ENCODE measurements at regions not wholly inside any gene's neighbourhood (a gene's known extent, or its start where the extent isn't known, plus 50 kb on each side); places are given as distances from the start of the nearest gene placed in this dataset.

DNA sequence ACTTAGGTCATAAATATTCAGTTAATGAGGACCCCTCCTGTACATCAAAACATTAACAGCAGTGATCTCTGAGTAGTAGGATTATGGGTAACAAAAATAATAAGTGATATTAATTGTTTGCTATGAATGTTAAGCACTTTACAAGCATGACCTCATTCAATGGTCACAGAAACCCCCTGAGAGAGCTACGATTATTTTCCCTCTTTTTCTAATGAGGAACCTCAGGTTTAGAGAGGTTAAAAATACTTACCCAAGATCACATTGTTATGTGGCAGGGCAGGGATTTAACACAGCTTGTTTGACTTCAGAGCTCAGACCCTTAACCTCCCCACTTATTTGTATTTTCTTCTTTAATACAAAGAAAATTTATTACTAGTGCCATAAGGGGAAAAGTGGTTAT is 228.2 kb downstream of the TBL1XR1 start:
- no peak for DNase-seq (ENCODE audit: low read depth, low spot score)

DNA sequence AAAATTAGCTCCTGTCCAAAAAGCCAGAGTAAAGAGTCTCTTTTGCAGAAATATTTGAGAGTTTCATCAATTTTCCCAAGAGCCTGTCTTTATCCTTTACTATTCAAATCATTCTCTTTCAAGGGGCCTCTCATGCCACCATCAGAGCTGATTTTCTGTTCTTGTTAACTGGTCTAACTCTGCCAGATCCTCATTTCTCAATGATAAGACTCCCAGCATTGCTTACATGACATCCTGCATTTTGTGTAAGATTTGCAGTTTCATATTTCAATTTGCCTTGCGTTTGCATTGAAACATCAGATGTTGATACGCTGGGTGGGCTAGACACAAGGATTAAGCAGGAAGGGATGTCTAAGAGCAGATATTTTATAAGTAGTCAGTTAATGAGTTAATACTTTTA is 228.7 kb downstream of the TBL1XR1 start:
- no peak for DNase-seq (ENCODE audit: low read depth, low spot score)

DNA sequence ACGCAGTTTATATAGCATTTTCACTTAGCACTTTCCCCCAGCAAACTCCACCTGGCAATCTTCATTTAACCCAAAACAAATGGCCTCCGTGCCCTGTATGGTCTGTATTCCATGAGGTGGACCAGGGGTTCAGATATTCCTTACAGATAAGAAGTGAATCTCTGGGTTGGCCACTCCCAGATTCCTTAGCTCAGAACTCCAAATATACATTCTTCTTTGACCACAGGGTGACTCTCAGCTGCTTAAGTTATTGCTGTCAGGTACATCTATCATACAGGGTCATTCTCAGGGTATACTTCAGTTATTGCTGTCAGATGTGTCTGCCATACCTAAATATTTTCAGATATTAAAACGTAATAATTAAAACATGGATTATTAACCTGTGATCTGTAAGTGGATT is 229.8 kb downstream of the TBL1XR1 start:
- no peak for DNase-seq (ENCODE audit: low read depth, low spot score)

DNA sequence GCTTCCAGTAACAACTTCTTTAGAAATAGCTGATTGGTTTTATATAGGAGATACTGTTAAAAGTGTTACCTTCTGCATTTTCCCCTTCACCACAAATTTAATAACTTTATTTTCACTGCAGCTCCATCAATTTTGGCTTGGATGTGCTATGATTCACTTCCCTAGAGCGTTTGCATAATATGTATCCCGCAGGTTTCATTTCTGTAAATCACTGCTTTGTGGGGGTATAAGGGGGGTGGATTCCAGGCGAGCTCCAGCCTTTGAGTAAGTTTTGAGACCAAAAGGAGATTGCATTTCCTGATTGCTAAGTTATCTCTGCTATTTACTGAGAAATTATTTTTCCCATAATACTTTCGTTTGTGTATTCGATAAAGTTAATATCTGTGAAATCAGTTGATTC is 232.6 kb downstream of the TBL1XR1 start:
- DNase-seq (ENCODE audit: low read depth, low spot score): no peak

DNA sequence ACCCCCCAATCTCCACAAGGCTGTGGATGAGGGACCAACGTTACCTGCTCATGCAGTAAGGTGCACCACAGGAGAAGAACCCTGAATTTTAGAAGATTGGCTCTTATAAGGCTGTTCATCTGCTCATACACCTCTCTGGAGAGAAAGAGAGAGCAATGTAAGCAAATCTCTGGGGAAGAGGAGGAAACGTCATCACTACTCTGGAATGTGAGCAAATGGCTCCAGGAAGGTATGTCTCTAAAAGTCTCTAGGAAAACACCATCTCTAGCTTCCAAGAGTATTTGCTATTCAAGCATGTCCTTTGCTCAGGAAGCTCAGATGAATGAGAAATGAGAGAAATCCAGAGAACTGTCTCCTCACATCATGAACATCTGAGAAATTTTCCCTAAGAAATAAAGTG is 235.4 kb downstream of the TBL1XR1 start:
- DNase-seq (ENCODE audit: low read depth, low spot score): no peak

DNA sequence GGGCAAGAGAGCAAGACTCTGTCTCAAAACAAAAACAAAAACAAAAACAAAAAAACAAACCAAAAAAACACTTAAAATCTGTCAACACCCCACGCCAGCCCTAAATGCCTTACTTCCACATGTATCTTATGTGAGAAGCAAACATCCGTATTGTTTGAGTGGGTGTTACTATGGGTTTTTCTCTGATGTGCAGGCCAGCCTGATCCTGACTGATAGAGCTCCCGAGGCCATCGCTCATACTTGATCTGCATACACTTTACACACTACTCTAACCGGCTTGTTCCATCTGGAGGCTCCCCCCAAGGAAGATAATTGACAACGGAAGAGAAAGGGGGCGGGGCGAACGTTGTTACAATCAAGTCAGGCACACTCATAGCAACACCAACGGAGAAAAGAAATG is 237.4 kb downstream of the TBL1XR1 start:
- no peak for DNase-seq (ENCODE audit: low read depth, low spot score)

DNA sequence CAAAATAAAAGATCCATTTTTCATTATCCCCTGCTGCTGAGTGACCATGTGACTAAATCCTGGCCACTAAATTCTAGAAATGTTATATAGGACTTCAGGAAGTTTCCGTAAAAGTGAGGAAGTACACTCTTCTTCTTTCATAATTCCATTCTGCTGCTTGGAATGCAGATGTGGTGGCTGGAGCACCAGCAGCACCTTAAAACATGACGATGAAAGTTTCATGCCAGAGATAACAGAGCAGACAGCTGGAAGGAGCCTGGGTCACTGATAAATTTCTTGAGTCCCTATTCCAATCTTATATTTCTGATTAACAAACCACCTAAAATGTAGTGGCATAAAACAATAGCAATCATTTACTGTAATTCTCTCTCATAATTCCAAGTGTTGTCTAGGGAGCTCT is 238.7 kb downstream of the TBL1XR1 start:
- no peak for DNase-seq (ENCODE audit: low read depth, low spot score)

DNA sequence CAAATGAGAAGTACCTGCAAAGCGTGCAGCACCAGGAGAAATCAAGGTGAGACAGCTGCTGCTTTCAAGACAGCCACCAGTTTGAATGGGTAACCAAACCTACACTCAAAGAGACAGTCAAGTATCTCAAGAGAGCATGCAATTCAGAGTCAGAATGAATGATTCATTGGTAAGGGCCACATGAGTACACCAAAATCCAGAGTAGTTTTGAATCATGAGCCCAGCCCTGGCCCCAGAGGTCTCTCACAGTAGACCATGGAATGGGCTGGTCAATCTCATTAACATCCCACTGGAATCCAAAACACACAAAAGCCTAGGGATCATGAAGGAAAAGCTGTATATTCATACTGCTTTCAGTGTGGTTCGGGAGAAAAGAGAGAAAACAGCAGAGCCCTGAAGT is 242.8 kb downstream of the TBL1XR1 start:
- no peak for DNase-seq (ENCODE audit: low read depth, low spot score)

DNA sequence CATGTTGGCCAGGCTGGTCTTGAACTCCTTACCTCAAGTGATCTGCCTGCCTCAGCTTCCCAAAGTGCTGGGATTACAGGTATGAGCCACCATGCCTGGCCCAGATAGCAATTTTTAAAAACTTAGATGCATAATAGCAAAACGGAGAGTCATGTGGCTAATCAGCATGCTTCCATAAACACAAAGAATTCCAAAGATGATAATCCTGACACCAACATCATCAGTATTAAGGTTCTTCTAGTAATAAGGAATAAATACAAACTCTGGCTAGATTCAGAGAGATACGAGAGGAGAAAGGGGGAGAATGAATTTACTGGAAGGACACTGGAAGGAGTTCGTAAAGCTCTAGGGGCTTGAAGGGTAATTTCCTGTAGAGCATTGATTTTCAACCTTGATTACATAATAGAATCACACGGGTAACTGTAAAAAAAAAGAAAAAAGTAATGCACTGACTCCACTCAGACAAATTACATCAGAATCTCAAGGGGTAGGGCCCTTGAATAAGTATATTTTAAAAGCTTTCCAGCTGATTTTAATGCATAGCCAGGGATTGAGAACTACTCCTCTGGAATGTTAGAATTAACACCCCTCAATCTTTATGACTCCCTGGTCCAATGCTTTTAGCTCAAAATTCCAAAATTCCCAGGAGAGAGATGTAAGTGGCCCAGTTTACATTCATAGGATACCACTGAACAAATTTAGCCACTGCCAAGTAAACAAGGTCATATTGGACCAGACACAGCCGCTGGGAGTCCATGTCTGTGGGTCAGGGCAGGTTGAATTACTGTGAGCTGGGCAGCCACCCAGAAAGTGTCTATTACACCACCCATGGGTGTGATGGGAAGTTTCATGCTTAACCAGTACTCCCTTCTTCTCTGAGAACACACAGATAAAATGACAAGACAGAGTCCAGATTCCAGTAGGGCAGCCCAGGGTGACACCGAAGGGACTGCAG is 243.9 kb downstream of the TBL1XR1 start:
- DNase-seq (ENCODE audit: low read depth, low spot score): no peak

DNA sequence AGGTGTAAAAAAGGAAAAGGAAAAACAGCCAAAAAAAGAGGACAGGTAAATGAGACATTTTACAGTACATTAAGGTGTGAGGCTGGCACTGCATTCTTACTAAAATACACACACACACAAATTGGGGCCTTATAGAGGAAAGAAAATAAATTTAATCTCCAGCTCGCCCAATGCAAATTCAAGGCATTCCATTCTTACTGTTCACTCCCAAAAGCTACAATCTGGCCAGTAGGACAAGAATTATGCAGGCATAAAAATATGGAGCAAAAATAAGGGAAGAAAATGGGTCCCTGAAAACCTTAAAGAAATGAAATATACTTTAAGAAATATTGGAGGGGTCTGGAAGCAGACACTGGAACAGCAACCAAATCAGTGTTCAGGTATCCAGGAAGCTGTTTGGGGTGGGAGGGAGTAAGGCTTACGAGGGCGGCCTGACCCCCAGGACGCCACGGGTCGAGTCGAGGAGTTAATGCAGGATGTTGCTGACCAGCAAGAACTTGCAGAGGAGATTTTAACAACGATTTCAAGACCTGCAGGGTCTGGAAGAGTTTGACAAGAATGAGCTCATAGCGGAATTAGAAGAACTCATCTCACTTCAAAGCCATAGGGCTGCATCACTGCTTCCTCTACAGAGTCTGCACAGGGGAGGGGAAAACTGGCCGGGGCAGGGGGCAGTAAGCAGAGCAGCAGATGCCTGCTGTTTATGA is 245.5 kb downstream of the TBL1XR1 start:
- no peak for DNase-seq (ENCODE audit: low read depth, low spot score)

DNA sequence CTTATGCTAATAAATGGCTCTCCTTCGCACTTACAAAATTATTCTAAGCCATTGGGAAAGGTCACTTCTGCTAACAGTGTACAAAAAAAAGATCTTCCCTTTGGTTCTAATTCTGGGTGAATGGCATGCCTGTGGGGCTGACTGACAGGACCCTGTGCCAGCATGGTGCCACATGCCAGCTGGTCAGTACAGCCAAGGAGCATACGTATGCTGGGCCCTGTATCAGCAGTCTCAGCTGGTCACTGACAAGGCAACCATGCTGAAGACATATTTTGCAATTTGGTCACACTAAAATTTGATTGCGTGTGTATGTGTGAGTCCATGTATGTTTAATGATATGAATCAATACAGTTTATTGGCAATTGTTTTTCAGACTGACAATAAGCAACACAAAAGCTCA is 246.1 kb downstream of the TBL1XR1 start:
- DNase-seq (ENCODE audit: low read depth, low spot score): no peak

DNA sequence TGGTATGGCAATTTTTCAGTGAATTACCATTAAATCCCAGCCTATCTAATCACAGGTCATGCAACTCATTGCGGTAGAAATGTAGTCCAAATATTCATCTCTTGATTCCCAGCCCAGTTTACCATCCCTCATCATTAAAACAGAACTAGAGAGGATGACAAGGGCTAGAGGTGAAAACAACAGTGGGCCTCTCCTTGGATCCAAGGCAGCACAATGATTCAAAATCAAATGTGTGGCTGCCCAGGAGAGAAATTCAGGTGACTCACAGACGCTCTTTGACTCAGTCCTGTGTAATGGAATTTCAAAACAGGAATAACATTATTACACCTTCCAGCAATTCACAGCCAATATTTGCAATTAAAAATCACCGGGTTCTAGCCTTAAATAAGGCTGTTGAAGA is 246.5 kb downstream of the TBL1XR1 start:
- DNase-seq (ENCODE audit: low read depth, low spot score): no peak

DNA sequence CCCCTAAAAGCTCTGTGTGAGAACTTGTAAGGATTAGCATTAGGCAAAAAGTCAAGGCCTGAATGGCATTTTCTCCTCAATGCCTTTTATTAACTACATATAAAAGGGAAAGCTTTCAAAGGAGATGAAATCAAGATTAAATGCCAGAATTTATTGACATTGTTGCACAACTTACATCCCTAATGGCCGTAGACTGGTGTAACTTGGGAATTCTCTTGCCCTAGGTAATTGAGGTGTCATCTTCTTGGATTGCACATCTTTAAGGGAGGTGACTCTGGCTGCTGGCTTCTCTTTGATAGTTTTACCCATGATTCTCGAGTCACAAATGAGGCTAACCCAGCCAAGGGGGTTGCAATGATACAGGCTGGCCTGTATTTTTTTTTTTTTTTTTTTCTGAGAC is 249.1 kb downstream of the TBL1XR1 start:
- no peak for DNase-seq (ENCODE audit: low read depth, low spot score)

DNA sequence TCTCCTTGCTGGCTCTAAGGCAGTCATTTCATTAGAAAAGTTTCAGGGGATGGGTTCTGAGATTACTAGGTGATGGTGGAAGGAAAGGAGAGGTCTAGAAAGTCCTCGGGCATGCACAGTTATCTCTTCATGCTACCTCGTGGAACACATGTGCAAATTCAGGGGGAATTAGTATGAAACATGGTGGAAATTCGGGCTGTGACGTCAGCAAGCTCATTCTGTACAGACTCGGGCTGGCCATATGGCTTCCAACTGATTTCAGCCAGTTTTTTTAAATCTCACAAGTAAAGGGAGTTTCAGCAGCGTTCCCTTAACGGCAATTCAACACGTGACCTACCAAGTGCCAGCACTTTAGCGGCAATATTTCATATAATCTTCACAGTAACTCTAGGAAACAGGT is 251.1 kb downstream of the TBL1XR1 start:
- DNase-seq (ENCODE audit: low read depth, low spot score): no peak

DNA sequence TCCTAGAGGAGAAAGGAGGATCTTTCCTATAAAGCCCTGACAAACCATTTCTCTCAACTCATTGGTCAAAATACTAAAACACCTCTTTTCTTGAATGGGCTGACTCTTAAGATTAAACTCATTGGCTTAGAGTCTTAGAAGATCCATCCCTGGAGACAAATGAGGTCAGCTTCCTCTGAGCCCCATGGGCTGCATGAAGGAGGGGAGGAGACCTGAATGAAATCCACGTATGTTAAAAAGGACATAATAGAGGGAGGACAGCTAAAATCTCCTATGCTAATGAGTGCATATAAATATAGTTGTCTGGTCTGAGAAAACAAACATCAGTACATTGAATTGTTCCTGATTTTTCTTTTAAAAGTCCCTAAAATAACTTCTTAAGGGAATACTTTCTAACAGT is 255.0 kb downstream of the TBL1XR1 start:
- DNase-seq (ENCODE audit: low read depth, low spot score): no peak

DNA sequence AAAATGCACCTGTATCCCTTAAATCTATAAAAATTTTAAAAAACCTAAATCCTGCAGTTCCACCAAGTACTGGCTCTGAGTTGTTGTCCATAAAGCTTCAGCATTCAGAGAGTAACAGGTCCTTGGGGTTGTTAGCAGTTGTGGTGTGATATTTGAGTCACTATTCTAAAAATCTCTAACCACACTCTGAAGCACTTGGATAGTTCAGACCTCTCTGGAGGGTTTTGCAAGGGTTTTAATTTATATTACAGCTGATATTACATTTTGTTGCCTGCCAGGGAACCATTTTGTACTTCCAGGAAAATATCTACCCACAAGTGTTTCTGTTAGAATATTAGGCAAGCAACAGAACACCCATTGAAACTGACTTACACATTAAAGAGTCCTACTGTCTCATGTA is 255.6 kb downstream of the TBL1XR1 start:
- no peak for DNase-seq (ENCODE audit: low read depth, low spot score)

DNA sequence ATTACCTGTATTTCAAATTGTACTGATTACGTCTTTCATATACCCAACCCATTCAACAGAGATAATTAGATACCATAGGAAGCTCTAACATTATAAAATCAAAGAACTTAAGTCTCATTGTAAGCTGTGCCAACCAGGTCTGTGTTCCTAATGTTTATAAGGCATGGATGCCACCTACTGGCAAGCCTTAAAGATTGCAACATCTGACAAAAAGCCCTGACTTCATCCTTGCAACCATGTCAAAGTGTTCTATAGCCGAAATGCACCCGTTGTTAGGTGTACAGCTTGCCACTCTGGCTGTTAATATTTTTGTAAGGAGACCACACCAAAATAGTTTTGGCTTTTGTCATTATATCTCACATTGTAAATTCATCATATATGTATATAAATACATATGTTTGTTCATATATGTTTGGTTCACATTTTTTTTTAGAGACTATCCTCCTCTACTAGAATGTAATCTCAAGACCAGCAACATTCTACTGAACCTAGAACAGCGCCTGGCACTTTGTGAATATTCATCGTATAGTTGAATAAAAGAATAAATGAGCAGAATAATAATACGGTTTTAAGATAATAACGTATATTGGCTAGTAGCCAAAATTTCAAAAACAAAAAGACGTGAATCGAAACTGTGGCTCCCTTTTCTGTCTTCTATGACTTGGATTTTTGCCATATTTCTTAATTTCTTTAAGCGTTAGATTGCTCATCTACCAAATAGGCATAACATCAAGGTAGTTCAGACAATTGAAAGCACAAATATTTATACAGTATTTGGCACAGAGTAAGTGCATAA is 258.1 kb downstream of the TBL1XR1 start:
- peak; percentile 45 for DNase-seq (ENCODE audit: low read depth, low spot score)

DNA sequence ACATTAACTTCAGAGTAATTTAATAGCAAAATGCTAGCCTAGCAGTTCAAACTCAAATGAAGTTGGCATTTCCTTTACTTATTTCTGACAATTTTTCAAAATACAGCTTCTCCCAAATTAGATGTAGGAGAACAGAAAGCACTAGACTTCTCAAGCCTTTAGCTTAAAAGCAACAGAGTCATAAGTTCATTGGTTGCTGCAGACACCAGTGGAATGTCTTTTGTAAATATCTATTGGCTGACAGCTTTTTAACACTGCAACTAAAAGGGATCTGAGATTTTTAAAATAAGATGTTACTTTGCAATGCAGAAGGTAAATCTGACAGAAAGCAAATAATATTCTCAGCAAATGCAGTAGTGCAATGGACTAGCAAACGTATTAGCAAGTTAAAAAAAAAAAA is 259.3 kb downstream of the TBL1XR1 start:
- no peak for DNase-seq (ENCODE audit: low read depth, low spot score)

DNA sequence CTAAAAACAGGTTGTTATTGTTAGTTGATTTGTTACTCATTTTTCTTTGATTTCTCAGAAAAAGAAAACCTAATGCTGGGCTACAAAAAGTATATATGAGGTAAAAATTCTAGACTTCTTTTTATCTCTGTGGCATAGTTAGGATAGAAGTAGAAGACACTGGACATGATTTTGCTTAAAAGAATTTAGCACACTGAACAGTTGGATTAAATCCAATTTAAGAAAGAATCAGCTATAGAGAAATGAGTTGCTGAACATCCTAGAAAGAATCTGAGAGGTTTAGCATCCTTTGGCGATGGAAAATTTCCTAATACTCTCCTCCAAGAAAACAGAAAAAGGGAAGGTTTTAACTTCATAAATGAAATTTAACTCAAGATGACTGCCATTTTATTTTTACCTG is 259.7 kb downstream of the TBL1XR1 start:
- no peak for DNase-seq (ENCODE audit: low read depth, low spot score)

DNA sequence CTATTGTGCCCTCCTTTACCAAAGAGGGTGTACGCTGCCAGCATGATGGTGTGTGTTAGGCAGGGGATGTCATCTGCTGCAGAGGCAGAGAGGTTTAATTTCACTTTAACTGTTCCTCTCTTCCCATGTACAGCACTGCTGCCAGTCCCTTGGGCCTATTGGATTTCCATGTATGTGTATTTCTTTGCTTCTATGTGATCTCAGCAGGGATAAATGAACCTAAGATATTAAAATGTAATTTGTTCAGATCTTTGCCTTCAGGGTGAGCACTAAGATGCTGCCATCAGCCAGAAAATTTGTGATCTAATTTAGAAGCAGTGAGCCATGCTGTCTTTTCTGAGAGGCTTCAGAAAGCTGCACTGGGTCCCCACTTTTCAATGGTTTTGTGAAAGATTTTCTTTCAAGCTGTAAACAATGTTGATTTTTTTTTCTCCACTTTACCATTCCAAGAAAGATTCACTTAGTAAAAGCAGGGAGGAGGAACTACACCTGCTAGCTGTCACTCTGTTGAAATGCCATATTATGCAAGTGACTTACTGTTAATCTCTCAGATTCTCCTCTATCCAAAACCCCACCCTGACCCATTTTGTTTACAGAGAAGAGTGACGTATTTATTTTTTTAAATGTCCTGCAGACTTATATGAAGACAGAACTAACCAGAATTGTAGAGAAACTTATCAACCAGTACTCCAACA is 261.9 kb downstream of the TBL1XR1 start:
- no peak for DNase-seq (ENCODE audit: low read depth, low spot score)

DNA sequence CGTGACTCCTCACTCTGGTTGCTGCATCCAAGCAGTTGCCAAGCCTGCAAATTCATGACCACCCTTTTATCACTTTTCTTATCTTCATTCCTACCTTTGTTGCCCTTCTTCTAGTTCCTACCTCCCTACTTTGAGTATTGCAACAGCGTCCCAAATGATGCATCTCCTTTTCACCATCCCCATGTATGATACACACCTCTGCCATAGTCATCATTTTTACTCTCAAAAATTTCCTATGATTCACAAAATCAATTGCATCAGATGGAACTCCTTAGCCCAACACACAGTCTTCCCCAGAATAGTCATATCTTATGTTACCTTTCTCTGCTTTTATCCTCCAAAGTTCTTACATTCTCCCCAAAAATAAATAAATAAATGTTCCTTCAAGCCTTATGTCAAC is 262.6 kb downstream of the TBL1XR1 start:
- no peak for DNase-seq (ENCODE audit: low read depth, low spot score)

DNA sequence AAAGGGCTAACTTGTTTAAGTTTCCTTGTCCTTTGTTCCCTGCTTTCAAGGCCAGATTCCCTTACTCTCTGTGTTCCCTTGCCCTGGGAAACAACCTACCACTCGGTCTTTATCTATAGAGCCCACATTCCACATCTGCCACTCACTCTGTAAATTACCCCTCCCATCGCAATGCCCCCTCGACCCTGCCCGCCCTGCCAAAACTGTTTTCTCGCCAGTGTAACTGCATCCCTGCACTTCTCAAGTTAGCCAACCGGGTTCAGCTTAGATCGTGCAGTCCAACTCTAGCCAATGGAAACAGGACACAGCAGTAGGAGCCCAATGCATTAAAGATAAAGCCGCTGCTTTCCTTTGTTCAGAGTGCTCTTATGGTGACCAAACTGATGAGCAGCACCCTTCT is 263.6 kb downstream of the TBL1XR1 start:
- no peak for DNase-seq (ENCODE audit: low read depth, low spot score)

All from ELF-1 (cell line).